H9 (cell line): ENCODE measurements at regions not wholly inside any gene's neighbourhood (a gene's known extent, or its start where the extent isn't known, plus 50 kb on each side); places are given as distances from the start of the nearest gene placed in this dataset.

Source experiments
- DNase-seq: peaks from one replicate; pipeline ENCODE4 v3.0.0-alpha.2; 2017
- H2AFZ ChIP-seq: one replicate; pipeline ENCODE4 v1.6.1; 2013; ENCODE audit warnings: mild to moderate bottlenecking, low read length, control low read depth, moderate library complexity
- H2AK5ac ChIP-seq: 2 replicates; pipeline ENCODE4 v1.6.1; 2013; ENCODE audit warnings: low read length, control low read depth, mixed read lengths; ENCODE audit not compliant: insufficient read length
- H2BK120ac ChIP-seq: one replicate; pipeline ENCODE4 v1.6.1; 2013; ENCODE audit warnings: low read depth, mild to moderate bottlenecking, low read length, control low read depth, inconsistent platforms; ENCODE audit not compliant: poor library complexity, severe bottlenecking
- H2BK12ac ChIP-seq: 2 replicates; pipeline ENCODE4 v1.6.1; 2013; ENCODE audit warnings: low read length, control low read depth, mixed read lengths, low read depth; ENCODE audit not compliant: insufficient read length
- H2BK15ac ChIP-seq: 2 replicates; pipeline ENCODE4 v1.6.1; 2013; ENCODE audit warnings: low read depth, low read length, control low read depth
- H2BK20ac ChIP-seq: one replicate; pipeline ENCODE4 v1.6.1; 2013; ENCODE audit warnings: low read depth, mild to moderate bottlenecking, low read length, control low read depth, inconsistent platforms; ENCODE audit not compliant: poor library complexity, severe bottlenecking
- H2BK5ac ChIP-seq: 2 replicates; pipeline ENCODE4 v1.6.1; 2013; ENCODE audit warnings: low read length, control low read depth, mixed read lengths; ENCODE audit not compliant: insufficient read length
- H3K14ac ChIP-seq: 2 replicates; pipeline ENCODE4 v1.6.1; 2013; ENCODE audit warnings: low read length, control low read depth; ENCODE audit not compliant: insufficient read depth
- H3K18ac ChIP-seq: 2 replicates; pipeline ENCODE4 v1.6.1; 2013; ENCODE audit warnings: low read depth, mild to moderate bottlenecking, mixed read lengths, low read length, control low read depth; ENCODE audit not compliant: insufficient read length
- H3K23ac ChIP-seq: 2 replicates; pipeline ENCODE4 v1.6.1; 2013; ENCODE audit warnings: low read length, control low read depth, mixed read lengths, low read depth; ENCODE audit not compliant: insufficient read length
- H3K23me2 ChIP-seq: 2 replicates; pipeline ENCODE4 v1.6.1; 2013; ENCODE audit warnings: low read depth, mild to moderate bottlenecking, mixed read lengths, low read length, control low read depth; ENCODE audit not compliant: insufficient read length, poor library complexity, severe bottlenecking
- H3K27ac ChIP-seq: 2 replicates; pipeline ENCODE4 v1.5.1; 2013; ENCODE audit warnings: low read length, control low read depth, mixed read lengths, low read depth; ENCODE audit not compliant: insufficient read length
- H3K27me3 ChIP-seq: 2 replicates; pipeline ENCODE4 v1.6.1; 2013; ENCODE audit warnings: low read length, control low read depth, inconsistent platforms; ENCODE audit not compliant: insufficient read depth
- H3K4ac ChIP-seq: 2 replicates; pipeline ENCODE4 v1.6.1; 2013; ENCODE audit warnings: low read depth, mild to moderate bottlenecking, control low read depth, inconsistent platforms, low read length, moderate library complexity
- H3K4me1 ChIP-seq: 2 replicates; pipeline ENCODE4 v1.6.1; 2013; ENCODE audit warnings: low read length, control low read depth, inconsistent platforms; ENCODE audit not compliant: insufficient read depth
- H3K4me2 ChIP-seq: 2 replicates; pipeline ENCODE4 v1.6.1; 2013; ENCODE audit warnings: low read length, control low read depth, mixed read lengths; ENCODE audit not compliant: insufficient read length, insufficient read depth
- H3K56ac ChIP-seq: 2 replicates; pipeline ENCODE4 v1.6.1; 2013; ENCODE audit warnings: low read depth, mild to moderate bottlenecking, mixed read lengths, low read length, control low read depth; ENCODE audit not compliant: insufficient read length
- H3K79me1 ChIP-seq: 2 replicates; pipeline ENCODE4 v1.6.1; 2013; ENCODE audit warnings: low read depth, mild to moderate bottlenecking, moderate library complexity, low read length, control low read depth, inconsistent platforms; ENCODE audit not compliant: insufficient read depth, poor library complexity, severe bottlenecking
- H3K79me2 ChIP-seq: 2 replicates; pipeline ENCODE4 v1.6.1; 2013; ENCODE audit warnings: low read length, control low read depth, inconsistent platforms; ENCODE audit not compliant: insufficient read depth
- H3K9ac ChIP-seq: 2 replicates; pipeline ENCODE4 v1.6.1; 2013; ENCODE audit warnings: low read length, control low read depth, mixed read lengths; ENCODE audit not compliant: insufficient read length; ENCODE audit errors: extremely low read depth
- H3K9me3 ChIP-seq: one replicate; pipeline ENCODE4 v1.6.1; 2013; ENCODE audit warnings: low read depth, low read length, inconsistent platforms; ENCODE audit not compliant: control insufficient read depth
- H3T11ph ChIP-seq: one replicate; pipeline ENCODE4 v1.6.1; 2013; ENCODE audit warnings: mild to moderate bottlenecking, low read length, control low read depth, inconsistent platforms
- H4K20me1 ChIP-seq: one replicate; pipeline ENCODE4 v1.6.1; 2013; ENCODE audit not compliant: control insufficient read depth, insufficient read length, insufficient read depth
- H4K5ac ChIP-seq: 2 replicates; pipeline ENCODE4 v1.6.1; 2013; ENCODE audit warnings: low read depth, mild to moderate bottlenecking, mixed read lengths, low read length, control low read depth; ENCODE audit not compliant: insufficient read length
- H4K8ac ChIP-seq: replicated peaks from 2 replicates; pipeline ENCODE4 v1.6.1; 2013; ENCODE audit warnings: low read length, control low read depth, mixed read lengths, low read depth; ENCODE audit not compliant: insufficient read length
- H4K91ac ChIP-seq: 2 replicates; pipeline ENCODE4 v1.6.1; 2013; ENCODE audit warnings: low read depth, mild to moderate bottlenecking, moderate library complexity, mixed read lengths, low read length, control low read depth; ENCODE audit not compliant: insufficient read length
- H3K27ac Mint-ChIP-seq, 3 experiments: 2 replicates in 2 of 3; 3 replicates in 1 of 3; pipeline ENCODE4 v1.8.0; 2020 to 2021; ENCODE audit warnings: mixed read lengths in 3 of 3, mild to moderate bottlenecking in 1 of 3, moderate library complexity in 1 of 3
- H3K27me3 Mint-ChIP-seq: 2 replicates; pipeline ENCODE4 v1.8.0; 2021; ENCODE audit warnings: low read depth, mild to moderate bottlenecking, moderate library complexity, mixed read lengths
- H3K36me3 Mint-ChIP-seq, 3 experiments: 2 replicates in 2 of 3; 3 replicates in 1 of 3; pipeline ENCODE4 v1.8.0; 2020 to 2021; ENCODE audit warnings: low read depth in 3 of 3, mixed read lengths in 3 of 3; ENCODE audit not compliant: insufficient read depth in 1 of 3
- H3K4me1 Mint-ChIP-seq, 2 experiments: 2 replicates each; pipeline ENCODE4 v1.8.0; 2020; ENCODE audit warnings: mixed read lengths in 2 of 2
- H3K4me3 Mint-ChIP-seq, 2 experiments: 2 replicates in 1 of 2; 3 replicates in 1 of 2; pipeline ENCODE4 v1.8.0; 2020 to 2021; ENCODE audit warnings: mild to moderate bottlenecking in 2 of 2, mixed read lengths in 2 of 2, moderate library complexity in 1 of 2
- H3K9me3 Mint-ChIP-seq, 2 experiments: 2 replicates in 1 of 2; 3 replicates in 1 of 2; pipeline ENCODE4 v1.8.0; 2020; ENCODE audit warnings: mild to moderate bottlenecking in 2 of 2, mixed read lengths in 2 of 2, moderate library complexity in 1 of 2
- WGBS: extraction: QIAGEN DNeasy Blood & Tissue Kit; methylation state at CpG from one replicate; pipeline ENCODE4 v1.1.7; 2013; ENCODE audit warnings: missing lambda C conversion rate, low lambda C conversion rate, mixed read lengths; ENCODE audit not compliant: insufficient read length; ENCODE audit errors: extremely low coverage; 5-methylcytosine and 5-hydroxymethylcytosine counted together
- TF ChIP-seq, protein P1 (sequence below): fragments of 200-600 bp; sonication (generic); conservative IDR thresholded peaks from 3 replicates; pipeline ENCODE4 v1.8.0; 2021; ENCODE audit warnings: antibody characterized with exemption, mild to moderate bottlenecking

DNA sequence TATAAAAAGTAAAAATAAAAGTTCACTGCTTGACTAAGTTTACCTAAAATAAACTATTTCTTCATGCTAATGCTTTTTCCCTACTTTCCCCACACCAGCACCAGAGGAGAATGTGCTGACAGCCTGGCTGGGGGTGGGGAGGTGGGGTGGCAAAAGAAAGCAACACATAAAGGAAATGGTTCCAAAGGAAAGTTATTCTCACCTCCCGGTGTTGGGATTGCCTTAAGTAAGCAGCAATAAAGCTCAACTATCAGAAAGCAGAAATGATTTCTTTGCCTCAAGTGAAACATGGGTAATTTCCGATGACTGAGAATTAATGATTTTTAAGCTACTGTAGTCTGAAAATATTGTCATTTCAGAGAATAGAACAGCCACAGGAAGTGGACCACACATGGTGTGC is 84.5 kb upstream of the DKK2 start:
- Histone ChIP-seq H3K14ac (no peak overlapping the region), H3K23ac (no peak overlapping the region), H2BK12ac (no peak overlapping the region), H3K27ac (no peak overlapping the region), H4K91ac (no peak overlapping the region), H2BK15ac (no peak overlapping the region), H3K79me2 (no peaks in the 10 kb centered on the region), H2BK120ac (no peak overlapping the region), H3K9ac (no peak overlapping the region), H4K8ac (no peak overlapping the region), H4K20me1 (no peaks in the 10 kb centered on the region), H3K23me2 (no peaks in the 10 kb centered on the region), H3K79me1 (no peaks in the 10 kb centered on the region), H2AFZ (peak overlapping the region; percentile 59), H3K4me1 (no peaks in the 10 kb centered on the region), H3K9me3 (no peaks in the 10 kb centered on the region), H3K4me2 (no peak overlapping the region), H3K18ac (no peak overlapping the region), H3K27me3 (no peaks in the 10 kb centered on the region), H2AK5ac (no peak overlapping the region), H3T11ph (no peak overlapping the region), H3K4ac (no peak overlapping the region), H2BK20ac (no peak overlapping the region), H4K5ac (no peak overlapping the region), H3K56ac (no peak overlapping the region), H2BK5ac (no peak overlapping the region)
- Mint-ChIP-seq H3K4me3 (no peak overlapping the region), H3K27me3 (no peaks in the 10 kb centered on the region), H3K36me3 (no peaks in the 10 kb centered on the region; a peak in 1 of 7 replicates), H3K27ac (peak overlapping the region in 1 of 3 experiments; percentile 83; a peak in 3 of 7 replicates), H3K9me3 (no peaks in the 10 kb centered on the region; a peak in 1 of 5 replicates), H3K4me1 (peaks cover 6 to 12% of the 10 kb centered on the region in 2 experiments)
- WGBS = no CpG with 5 or more reads among the region's 2 CpGs
- DNase-seq = no peak
- TF ChIP-seq, protein P1, sequence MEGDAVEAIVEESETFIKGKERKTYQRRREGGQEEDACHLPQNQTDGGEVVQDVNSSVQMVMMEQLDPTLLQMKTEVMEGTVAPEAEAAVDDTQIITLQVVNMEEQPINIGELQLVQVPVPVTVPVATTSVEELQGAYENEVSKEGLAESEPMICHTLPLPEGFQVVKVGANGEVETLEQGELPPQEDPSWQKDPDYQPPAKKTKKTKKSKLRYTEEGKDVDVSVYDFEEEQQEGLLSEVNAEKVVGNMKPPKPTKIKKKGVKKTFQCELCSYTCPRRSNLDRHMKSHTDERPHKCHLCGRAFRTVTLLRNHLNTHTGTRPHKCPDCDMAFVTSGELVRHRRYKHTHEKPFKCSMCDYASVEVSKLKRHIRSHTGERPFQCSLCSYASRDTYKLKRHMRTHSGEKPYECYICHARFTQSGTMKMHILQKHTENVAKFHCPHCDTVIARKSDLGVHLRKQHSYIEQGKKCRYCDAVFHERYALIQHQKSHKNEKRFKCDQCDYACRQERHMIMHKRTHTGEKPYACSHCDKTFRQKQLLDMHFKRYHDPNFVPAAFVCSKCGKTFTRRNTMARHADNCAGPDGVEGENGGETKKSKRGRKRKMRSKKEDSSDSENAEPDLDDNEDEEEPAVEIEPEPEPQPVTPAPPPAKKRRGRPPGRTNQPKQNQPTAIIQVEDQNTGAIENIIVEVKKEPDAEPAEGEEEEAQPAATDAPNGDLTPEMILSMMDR = no peak
